GM18868 (cell line): ENCODE measurements at regions not wholly inside any gene's neighbourhood (a gene's known extent, or its start where the extent isn't known, plus 50 kb on each side); places are given as distances from the start of the nearest gene placed in this dataset.
"Not testable (repeated sequence)": the region's sequence is repeated elsewhere in the genome, so short reads cannot be mapped to it uniquely, and the experiment has no call there.

Experiments
- ATAC-seq: cut with Tn5 transposase; IDR thresholded peaks from one replicate; pipeline ENCODE4 v1.9.1; 2021; ENCODE audit warnings: mild to moderate bottlenecking, moderate library complexity; ENCODE audit not compliant: unreplicated experiment

DNA sequence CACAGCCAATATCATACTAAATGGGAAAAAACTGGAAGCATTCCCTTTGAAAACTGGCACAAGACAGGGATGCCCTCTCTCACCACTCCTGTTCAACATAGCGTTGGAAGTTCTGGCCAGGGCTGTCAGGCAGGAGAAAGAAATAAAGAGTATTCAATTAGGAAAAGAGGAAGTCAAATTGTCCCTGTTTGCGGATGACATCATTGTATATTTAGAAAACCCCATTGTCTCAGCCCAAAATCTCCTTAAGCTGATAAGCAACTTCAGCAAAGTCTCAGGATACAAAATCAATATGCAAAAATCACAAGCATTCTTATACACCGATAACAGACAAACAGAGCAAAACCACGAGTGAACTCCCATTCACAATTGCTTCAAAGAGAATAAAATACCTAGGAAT, 283.4 kb downstream of the TSN start:
- ATAC-seq: not testable (repeated sequence)

DNA sequence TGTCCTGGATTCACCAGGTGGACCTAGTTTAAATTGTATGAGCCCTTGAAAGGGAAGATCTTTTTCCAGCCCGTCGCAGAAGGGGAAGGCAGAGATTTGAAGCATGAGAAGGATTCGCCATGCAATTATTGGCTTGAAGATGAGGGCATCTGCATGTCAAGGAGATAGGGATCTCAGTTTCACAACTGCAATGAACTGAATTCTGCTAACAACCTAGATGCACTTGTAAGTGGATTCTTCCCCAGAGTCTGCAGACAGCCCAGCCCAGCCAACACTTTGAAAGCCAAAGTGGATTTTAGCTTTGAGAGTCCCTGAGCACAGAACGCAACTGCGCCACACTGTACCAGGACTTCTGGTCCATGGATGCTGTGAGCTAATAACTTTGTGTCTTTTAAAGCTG, 286.0 kb downstream of the TSN start:
- no peak for ATAC-seq

GRCh38 chr2:122051659-122052058, 296.2 kb downstream of the TSN start:
- ATAC-seq: not testable (repeated sequence)

DNA sequence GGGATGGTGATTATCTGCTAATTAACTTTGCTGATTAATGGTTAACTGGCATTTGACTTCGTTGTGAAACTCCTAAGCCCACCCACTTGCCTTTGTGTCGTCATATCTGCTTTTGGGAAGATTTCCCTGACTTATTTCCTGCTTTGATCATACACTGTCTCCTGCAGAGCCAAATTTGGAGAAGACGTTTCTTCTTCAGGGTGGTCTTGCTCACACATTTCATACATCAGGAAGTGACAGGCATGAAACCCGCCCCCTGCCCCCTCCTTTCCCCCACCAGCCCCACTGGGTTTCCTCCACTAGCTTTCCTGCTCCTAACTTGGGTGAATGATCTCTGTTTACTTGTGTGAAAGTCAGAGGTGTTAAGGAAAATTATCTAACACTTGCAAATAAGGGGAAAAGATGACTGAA, 300.1 kb downstream of the TSN start:
- ATAC-seq: no peak

GRCh38 chr2:122056853-122057252, 301.4 kb downstream of the TSN start:
- ATAC-seq: no peak

GRCh38 chr2:122061206-122061605, 305.8 kb downstream of the TSN start:
- no peak for ATAC-seq

GRCh38 chr2:122061831-122062230, 306.4 kb downstream of the TSN start:
- no peak for ATAC-seq

DNA sequence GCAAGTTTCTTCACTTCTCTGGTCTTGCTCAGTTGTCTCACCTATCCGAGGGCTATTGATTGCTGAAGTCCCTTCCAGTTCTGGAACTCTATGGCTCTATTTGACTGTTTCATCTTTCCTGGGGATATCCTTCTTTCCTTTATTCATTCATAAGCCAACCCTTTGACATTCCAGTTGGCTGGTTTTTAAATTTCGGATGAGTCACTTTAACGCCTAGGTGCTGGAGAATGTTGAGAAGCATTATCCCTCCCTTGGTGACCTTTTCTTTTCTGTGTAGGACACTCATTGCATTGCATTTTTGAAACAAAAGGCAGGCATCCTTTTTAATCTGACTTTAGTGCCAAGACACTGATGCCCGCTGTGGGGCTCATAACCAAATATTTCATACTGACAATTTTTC, 307.1 kb downstream of the TSN start:
- no peak for ATAC-seq

DNA sequence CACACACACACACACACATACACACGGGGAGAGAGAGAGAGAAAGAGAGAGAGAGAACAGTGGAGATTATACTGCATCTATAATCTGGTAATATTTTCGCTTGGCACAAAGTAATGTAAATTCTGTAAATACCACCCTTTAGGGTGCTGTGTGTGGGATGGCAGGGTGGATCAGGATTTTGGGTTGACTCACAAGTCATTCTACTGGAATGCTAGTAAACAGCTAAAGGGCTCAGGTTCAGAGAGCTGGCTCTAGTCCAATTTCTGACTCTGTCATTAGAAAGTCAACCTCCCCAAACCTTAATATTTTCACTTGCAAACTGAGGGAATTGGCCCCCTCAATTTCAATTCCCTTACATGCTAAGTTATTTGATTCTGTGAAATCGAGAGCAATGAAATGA, 308.3 kb downstream of the TSN start:
- no peak for ATAC-seq

- no peak for ATAC-seq
Observed at GRCh38 chr2:122070241-122070731, 314.8 kb downstream of the TSN start.

DNA sequence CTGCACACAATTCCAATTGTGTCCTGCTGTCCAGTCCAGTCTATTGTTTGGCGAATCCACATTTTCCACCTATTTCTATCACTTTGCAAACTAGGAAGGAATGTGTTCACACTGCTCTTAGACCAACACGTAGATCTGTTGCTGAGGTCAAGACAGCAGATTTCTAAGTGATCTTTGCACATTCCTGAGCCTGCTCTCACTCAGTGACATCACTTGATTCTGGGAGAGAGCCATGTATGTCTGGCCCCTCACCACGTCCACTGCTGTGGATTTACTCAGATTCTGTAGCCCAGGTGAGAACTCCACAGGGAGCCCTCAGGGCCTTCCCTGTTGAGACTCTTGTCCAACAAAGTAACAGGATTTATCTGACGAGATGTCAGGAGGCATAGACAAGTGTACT, 317.2 kb downstream of the TSN start:
- ATAC-seq: no peak

GRCh38 chr2:122074201-122074600, 318.8 kb downstream of the TSN start:
- ATAC-seq: no peak

- no peak for ATAC-seq
Observed at GRCh38 chr2:122075381-122075780, 319.9 kb downstream of the TSN start.

GRCh38 chr2:122077114-122077513, 321.7 kb downstream of the TSN start:
- ATAC-seq: no peak

DNA sequence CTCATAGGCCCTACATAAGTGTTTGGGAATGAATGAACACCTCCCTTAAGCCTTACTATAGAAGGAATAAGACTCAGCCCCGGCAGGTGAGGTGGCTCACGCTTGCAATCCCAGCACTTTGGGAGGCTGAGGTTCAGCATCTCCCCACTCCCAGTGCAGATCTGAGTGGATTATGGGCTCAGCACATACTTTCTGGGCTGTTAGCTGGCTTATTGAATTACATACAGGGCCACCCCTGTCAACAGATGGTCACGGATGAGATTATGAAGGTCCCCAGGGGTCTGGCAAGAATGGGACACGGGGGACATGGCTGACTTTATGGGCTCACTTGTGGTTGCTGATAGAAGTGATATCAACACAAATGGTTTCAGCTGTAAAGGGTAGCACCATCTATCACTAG, 322.3 kb downstream of the TSN start:
- ATAC-seq: no peak

- ATAC-seq: no peak
Observed at GRCh38 chr2:122078451-122078850, 323.0 kb downstream of the TSN start.

GRCh38 chr2:122079844-122080243, 324.4 kb downstream of the TSN start:
- no peak for ATAC-seq

GRCh38 chr2:122080316-122080715, 324.9 kb downstream of the TSN start:
- no peak for ATAC-seq

GRCh38 chr2:122080871-122081270, 325.4 kb downstream of the TSN start:
- no peak for ATAC-seq

GRCh38 chr2:122081751-122082150, 326.3 kb downstream of the TSN start:
- ATAC-seq: no peak

DNA sequence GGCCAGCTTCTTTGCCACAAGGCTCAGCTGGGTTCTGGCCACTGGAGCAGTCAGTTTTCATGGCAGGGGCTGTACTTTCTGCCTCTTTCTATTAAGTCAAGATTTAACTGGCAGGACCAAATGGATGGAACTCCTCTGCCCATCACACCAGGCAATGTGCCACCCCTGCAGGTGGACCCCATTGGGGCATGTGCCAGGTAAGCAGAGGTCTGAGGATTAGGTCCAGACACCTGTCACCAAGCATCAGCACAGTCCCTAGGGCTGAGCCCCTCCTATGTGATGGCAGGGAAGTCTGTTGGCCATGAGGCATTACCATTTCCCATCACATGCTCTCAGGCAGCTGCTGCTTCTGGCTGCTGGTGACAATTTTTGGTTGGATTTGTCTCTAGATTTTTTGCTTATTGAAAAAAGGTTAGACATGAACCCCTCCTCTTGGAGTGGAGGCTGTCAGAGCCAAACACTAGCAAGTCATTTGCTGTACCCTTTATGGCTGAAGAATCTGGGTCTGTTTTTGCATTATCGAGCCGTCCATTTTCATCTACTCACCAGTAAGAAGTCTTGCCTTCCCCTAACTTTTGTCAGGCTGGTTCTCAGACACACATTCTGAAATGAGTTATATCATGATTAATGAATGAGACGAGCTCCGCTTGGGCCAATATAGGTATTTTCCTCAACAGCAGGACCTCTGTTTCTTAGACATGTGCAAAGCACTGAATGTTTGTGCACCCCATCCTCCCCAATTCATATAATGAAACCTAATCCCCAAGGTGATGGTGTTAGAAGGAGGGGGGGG, 328.0 kb downstream of the TSN start:
- no peak for ATAC-seq

GRCh38 chr2:122085672-122086071, 330.2 kb downstream of the TSN start:
- ATAC-seq: not testable (repeated sequence)

DNA sequence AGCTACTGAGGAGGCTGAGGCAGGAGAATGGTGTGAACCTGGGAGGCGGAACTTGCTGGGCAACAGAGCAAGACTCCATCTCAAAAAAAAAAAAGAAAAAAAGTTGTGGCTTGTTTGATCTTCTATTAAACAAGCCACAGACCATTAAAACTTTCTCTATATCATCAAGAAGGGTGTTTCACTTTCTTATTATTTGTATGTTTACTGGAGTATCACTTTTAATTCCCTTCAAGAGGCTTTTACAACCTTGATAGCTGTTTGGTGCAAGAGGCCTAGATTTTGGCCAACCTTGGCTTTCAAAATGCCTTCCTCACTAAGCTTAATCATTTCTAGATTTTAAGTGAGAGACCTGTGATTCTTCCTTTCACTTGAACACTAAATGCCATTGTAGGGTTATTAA, 339.1 kb downstream of the TSN start:
- ATAC-seq: no peak
